ENCODE measurements at regions not wholly inside any gene's neighbourhood (a gene's known extent, or its start where the extent isn't known, plus 50 kb on each side); places are given as distances from the start of the nearest gene placed in this dataset.

DNA sequence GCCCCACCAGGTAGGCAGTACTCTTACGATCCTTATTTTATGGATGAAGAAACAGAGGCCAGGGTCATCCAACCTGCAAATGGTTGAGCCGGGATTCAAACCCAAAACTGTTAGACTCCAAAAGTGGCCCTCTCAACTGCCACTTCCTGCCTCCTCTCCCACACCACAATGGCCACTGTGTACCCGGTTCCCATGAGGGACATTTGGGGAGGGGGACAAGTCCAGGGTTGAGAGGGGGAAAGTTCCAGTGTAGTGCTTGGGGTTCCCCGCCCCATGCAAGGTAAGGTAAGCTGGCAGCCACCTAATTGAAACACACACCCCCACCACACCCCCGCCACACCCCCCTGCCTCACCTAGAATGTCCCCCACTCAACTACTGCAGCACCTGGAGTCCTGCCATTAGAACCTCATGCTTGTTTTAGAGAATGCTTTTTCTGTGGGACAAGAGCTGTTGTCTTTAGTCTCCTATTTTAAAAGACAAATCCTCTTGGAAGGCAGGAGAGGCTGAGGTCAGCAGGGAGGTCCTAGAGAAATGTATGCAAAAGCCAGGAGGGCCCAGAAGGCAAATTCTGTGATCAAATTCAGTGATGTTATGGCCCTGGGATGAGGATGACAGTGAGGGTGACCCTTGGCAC, 145.2 kb downstream of the ZFP36L2 start:
- H3K27ac Mint-ChIP-seq (ENCODE audit: unreplicated experiment): no peak overlapping the region
- no peaks in the 10 kb centered on the region for H3K36me3 Mint-ChIP-seq (ENCODE audit: insufficient read depth, unreplicated experiment)
- CTCF ChIA-PET: no interaction called here
- no peak for DNase-seq
- no peaks in the 10 kb centered on the region for H3K9me3 Mint-ChIP-seq (ENCODE audit: low read depth, unreplicated experiment)
- no peaks in the 10 kb centered on the region for H3K27me3 Mint-ChIP-seq (ENCODE audit: unreplicated experiment)
- intact Hi-C loops (cut with micrococcal nuclease; ENCODE audit: unreplicated experiment): no loop called here
- peaks cover 44% of the 10 kb centered on the region for H3K4me1 Mint-ChIP-seq (ENCODE audit: low read depth, unreplicated experiment)
- no TSS peak for BruUV-seq (replicated peaks)
- TF ChIP-seq, protein P1, sequence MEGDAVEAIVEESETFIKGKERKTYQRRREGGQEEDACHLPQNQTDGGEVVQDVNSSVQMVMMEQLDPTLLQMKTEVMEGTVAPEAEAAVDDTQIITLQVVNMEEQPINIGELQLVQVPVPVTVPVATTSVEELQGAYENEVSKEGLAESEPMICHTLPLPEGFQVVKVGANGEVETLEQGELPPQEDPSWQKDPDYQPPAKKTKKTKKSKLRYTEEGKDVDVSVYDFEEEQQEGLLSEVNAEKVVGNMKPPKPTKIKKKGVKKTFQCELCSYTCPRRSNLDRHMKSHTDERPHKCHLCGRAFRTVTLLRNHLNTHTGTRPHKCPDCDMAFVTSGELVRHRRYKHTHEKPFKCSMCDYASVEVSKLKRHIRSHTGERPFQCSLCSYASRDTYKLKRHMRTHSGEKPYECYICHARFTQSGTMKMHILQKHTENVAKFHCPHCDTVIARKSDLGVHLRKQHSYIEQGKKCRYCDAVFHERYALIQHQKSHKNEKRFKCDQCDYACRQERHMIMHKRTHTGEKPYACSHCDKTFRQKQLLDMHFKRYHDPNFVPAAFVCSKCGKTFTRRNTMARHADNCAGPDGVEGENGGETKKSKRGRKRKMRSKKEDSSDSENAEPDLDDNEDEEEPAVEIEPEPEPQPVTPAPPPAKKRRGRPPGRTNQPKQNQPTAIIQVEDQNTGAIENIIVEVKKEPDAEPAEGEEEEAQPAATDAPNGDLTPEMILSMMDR (IDR thresholded peaks at IDR 0.05; ENCODE audit: unreplicated experiment): no peak
- H3K4me3 Mint-ChIP-seq (ENCODE audit: low read depth, unreplicated experiment): no peak overlapping the region

DNA sequence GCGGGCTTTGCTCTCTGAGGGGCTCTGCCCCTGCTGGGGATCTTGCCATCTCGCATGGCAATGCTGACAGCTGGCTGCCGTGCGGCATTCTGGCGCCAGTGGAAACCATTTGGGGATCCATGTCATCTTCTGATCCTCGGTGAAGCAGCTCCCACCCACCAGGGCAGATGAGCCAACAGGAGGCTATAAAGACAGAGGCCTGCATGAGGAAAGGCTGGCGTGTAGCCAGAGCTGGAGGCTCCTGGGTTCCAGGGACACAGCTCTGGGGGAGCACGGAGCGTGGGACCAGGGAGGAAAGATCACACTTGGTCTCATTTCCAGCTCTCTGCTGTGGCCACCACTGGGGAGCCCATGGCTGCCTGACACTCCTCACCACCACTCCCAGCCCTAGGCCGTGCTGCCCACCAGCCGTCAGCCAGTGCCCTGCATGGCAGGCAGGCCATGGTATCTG, 145.8 kb downstream of the ZFP36L2 start:
- intact Hi-C loops (cut with micrococcal nuclease; ENCODE audit: unreplicated experiment): no loop called here
- TF ChIP-seq, protein P1 (IDR thresholded peaks at IDR 0.05; ENCODE audit: unreplicated experiment): no peak
- Mint-ChIP-seq H3K27me3 (ENCODE audit: unreplicated experiment) (no peaks in the 10 kb centered on the region), H3K27ac (ENCODE audit: unreplicated experiment) (no peak overlapping the region), H3K36me3 (ENCODE audit: insufficient read depth, unreplicated experiment) (no peaks in the 10 kb centered on the region), H3K4me3 (ENCODE audit: low read depth, unreplicated experiment) (no peak overlapping the region), H3K9me3 (ENCODE audit: low read depth, unreplicated experiment) (no peaks in the 10 kb centered on the region), H3K4me1 (ENCODE audit: low read depth, unreplicated experiment) (peaks cover 44% of the 10 kb centered on the region)
- CTCF ChIA-PET: no interaction called here
- no TSS peak for BruUV-seq (replicated peaks)
- DNase-seq: no peak

DNA sequence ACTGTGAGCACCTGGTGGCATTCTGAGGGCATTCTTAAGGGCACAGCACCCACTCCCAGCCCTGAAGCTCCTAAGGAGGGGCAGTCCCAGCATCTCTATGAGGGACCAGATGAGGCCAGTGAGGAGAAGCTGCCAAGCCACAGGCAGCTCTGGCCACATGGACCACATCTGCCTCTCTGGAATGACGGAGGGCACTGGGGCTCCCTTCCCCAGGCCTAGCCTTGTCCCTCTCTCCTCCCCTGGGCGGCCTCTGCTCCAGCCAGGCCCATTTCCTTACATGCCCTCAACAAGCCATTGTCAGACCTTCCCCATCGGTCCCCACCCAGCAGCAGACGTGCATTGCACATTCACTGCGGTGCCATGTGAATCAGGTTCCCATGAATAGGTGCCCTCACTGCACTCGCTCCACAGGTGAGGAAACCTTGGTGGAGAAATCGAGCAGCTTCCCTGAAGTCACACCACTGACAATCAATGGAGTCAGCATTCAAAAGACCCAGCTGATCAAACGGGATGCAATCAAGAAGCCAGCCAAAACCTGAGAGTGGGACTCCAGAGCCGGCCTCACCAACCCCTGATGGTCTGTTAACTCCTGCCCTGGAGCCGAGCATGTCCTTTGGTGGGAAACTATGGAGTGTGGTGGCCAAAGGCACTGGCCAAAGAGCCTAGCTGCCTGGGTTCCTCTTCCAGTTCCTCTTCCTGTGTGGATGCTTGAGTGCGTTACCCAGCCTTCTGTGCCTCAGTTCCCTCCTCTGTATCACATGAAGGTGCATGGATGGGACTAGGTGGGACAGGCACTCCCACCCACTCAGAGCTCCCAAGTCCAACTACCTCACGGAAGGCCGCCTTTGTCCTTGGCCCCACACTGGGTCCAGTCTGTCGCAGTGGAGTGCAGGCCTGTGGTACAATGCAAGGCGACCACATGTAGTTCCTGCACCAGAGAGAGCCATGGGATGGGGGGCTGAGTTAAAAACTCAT, 147.3 kb downstream of the ZFP36L2 start:
- Mint-ChIP-seq H3K9me3 (ENCODE audit: low read depth, unreplicated experiment) (no peaks in the 10 kb centered on the region), H3K27me3 (ENCODE audit: unreplicated experiment) (no peaks in the 10 kb centered on the region), H3K27ac (ENCODE audit: unreplicated experiment) (no peak overlapping the region), H3K4me3 (ENCODE audit: low read depth, unreplicated experiment) (no peak overlapping the region), H3K4me1 (ENCODE audit: low read depth, unreplicated experiment) (peaks cover 54% of the 10 kb centered on the region), H3K36me3 (ENCODE audit: insufficient read depth, unreplicated experiment) (peaks cover 6% of the 10 kb centered on the region)
- TF ChIP-seq, protein P1 (IDR thresholded peaks at IDR 0.05; ENCODE audit: unreplicated experiment): no peak
- BruUV-seq (replicated peaks): no TSS peak
- CTCF ChIA-PET: no interaction called here
- no peak for DNase-seq
- intact Hi-C loops (cut with micrococcal nuclease; ENCODE audit: unreplicated experiment): no loop called here

DNA sequence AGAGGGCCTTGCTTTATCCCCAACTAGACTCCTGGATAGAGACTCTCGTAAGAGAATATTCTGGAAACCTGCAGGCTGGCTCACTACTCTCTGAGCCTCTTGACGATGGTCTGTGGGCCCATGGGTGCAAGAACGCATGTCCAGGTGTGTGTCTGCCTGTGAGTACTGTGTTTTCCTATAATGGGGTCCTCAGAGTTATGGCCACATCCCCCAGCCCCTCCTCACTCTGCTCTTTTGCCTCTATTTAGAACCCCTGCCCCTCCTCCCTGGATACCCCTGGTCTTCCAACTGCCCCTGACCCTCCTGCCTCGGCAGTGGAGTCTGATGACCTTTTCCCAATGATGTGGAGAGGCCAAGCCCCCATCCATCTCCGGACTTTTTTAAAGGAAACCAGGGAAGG, 148.1 kb downstream of the ZFP36L2 start:
- CTCF ChIA-PET: no interaction called here
- BruUV-seq (replicated peaks): no TSS peak
- no peaks in the 10 kb centered on the region for H3K9me3 Mint-ChIP-seq (ENCODE audit: low read depth, unreplicated experiment)

More for the DNA sequence above, 148.1 kb downstream of the ZFP36L2 start:
- H3K36me3 Mint-ChIP-seq (ENCODE audit: insufficient read depth, unreplicated experiment): peaks cover 6% of the 10 kb centered on the region
- DNase-seq: no peak
- H3K27me3 Mint-ChIP-seq (ENCODE audit: unreplicated experiment): no peaks in the 10 kb centered on the region
- intact Hi-C loops (cut with micrococcal nuclease; ENCODE audit: unreplicated experiment): no loop called here
- H3K4me1 Mint-ChIP-seq (ENCODE audit: low read depth, unreplicated experiment): peaks cover 60% of the 10 kb centered on the region
- TF ChIP-seq, protein P1 (IDR thresholded peaks at IDR 0.05; ENCODE audit: unreplicated experiment): no peak
- H3K4me3 Mint-ChIP-seq (ENCODE audit: low read depth, unreplicated experiment): no peak overlapping the region
- H3K27ac Mint-ChIP-seq (ENCODE audit: unreplicated experiment): no peak overlapping the region

Data from Calu3 (cell line).